ENCODE measurements at regions not wholly inside any gene's neighbourhood (a gene's known extent, or its start where the extent isn't known, plus 50 kb on each side); places are given as distances from the start of the nearest gene placed in this dataset.
"Not testable (repeated sequence)": the region's sequence is repeated elsewhere in the genome, so short reads cannot be mapped to it uniquely, and the experiment has no call there.

GRCh38 chr2:235219048-235219447, 267.2 kb downstream of the SH3BP4 start:
- no peak for DNase-seq (ENCODE audit: low spot score)

DNA sequence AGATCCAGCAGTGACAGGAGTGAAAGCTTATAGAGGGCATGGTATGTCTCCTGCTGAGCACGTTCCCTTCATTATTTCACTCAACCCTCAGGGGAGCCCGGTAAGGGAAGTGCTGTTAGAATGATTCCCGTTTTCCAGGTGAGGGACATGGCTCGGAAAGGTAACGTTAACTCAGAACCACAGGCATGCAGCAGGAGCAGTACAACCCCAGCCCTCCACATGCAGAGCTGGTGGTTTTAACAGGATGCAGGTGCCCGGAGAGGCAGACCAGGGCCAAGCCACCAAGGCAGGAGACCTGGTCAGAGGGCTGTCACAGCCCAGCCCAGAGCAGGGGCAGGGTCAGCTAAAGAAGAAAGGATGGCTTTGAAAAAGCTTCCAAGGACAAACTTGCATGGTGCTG, 268.5 kb downstream of the SH3BP4 start:
- no peak for DNase-seq (ENCODE audit: low spot score)

- DNase-seq (ENCODE audit: low spot score), result no peak
Measured at GRCh38 chr2:235223011-235223410, 270.8 kb upstream of the AGAP1 start.

DNA sequence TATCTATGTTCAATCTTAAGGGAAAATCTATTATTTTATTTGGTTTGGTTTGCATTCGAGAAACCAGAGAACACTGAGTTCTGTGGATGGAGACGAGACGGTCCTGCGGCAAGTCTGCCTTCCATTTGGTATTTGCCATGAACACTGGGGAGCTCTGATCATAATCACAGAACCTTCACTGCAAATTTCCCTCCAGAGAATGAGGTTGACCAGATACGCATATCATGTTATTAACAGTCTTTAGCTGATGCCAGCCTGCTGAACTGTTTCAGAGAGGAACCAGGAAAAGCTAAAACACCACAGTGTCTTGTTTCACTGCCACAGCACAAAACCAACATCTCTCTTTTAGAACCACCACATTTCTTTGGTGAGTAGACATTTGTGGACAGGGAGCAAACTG, 269.4 kb upstream of the AGAP1 start:
- no peak for DNase-seq (ENCODE audit: low spot score)

GRCh38 chr2:235225261-235225660, 268.6 kb upstream of the AGAP1 start:
- DNase-seq (ENCODE audit: low spot score), result no peak

DNA sequence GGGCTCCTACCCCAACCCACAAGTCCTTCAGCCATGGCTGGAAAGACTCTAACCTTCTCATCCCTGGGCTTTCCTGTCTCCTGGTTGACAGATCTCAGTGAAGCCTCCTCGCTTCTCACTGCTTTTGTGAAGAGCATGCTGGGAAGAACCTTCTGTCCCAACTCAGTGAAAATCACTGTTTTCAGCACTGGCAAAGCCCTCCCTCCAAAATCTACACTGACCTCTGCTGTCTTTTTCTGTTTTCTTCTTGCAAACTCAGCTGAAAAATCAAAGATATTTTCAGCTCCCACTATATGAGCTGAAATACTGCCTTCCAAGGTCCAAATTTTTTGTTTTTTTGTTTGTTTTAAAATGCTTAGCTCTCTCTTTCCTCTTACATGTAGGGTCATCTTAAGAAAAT, 266.3 kb upstream of the AGAP1 start:
- no peak for DNase-seq (ENCODE audit: low spot score)

DNA sequence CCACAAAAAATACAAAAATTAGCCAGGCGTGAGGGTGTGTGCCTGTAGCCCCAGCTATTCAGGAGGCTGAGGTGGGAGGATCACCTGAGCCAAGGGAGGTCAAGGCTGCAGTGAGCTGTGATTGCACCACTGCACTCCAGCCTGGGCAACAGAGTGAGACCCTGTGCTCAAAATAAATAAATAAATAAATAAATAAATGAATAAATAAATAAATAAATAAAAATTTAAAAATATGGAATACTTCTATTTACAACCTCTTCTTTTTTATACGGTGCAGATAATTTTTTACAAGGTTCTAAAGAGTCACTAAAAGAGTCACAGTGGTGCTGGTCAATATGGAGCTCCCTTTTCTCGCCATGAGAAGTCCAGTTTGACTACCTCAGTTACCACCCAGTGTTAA, 265.4 kb upstream of the AGAP1 start:
- DNase-seq (ENCODE audit: low spot score), result not testable (repeated sequence)

- no peak for DNase-seq (ENCODE audit: low spot score)
Measured at GRCh38 chr2:235229236-235229635, 264.6 kb upstream of the AGAP1 start.

GRCh38 chr2:235230821-235231601, 262.8 kb upstream of the AGAP1 start:
- DNase-seq (ENCODE audit: low spot score), result no peak

GRCh38 chr2:235232449-235233433, 261.1 kb upstream of the AGAP1 start:
- DNase-seq (ENCODE audit: low spot score), result no peak

GRCh38 chr2:235234736-235235135, 259.1 kb upstream of the AGAP1 start:
- no peak for DNase-seq (ENCODE audit: low spot score)

DNA sequence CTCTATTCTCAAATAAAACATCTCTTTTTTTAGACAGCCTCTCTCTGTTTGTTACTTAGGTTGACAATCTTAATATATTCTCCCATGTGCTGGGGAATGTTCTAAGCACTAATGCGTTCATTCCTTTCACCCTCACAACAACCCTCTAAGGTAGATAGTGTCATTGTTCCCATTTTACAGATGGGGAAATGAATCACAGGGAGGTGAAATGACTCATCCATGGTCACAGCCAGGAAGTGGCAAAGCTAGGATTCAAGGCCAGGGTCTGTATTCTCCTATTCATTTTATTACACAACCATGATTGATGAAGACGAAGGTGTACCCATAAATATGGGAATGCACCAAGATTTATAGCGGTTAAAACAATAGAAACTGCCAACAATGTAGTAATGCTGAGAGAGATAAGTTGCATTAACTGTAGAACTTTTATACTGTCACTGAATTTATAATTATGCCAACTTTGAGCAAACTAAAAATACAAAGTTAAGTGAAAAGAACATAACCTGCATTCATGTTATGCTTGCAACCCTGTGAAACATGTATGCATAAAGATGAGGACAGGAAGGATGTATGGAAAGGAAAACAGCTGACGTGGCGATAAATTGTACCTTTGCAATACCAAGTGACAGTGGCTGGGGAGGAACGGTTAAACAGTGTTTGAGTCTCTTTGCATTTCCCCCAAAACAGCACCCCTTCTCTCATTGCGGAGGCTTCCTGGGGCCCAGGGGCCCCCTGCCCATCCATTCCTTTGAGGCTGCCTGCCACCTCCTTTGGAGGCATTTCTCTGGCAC, 257.7 kb upstream of the AGAP1 start:
- no peak for DNase-seq (ENCODE audit: low spot score)

DNA sequence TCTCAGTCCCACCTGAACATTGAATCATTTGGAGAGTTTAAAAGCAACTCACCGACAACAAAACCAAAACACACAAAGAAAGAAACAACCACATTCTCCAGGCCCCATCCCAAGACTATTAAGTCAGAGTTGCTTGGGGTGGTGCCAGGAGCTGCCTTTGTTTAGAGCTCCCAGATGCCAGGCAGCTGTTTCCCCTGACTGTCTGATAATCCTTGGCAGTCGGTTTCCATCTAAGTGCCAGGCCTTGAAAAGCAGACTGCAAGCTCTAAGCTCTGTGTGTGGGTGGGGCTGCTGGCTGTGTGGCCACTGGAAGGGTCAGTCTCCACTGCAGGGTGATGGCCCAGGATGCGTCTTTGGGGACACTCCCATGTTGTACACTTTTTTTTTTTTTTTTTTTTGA, 255.3 kb upstream of the AGAP1 start:
- DNase-seq (ENCODE audit: low spot score), result no peak

- DNase-seq (ENCODE audit: low spot score), result no peak
Measured at GRCh38 chr2:235240574-235240973, 253.3 kb upstream of the AGAP1 start.

DNA sequence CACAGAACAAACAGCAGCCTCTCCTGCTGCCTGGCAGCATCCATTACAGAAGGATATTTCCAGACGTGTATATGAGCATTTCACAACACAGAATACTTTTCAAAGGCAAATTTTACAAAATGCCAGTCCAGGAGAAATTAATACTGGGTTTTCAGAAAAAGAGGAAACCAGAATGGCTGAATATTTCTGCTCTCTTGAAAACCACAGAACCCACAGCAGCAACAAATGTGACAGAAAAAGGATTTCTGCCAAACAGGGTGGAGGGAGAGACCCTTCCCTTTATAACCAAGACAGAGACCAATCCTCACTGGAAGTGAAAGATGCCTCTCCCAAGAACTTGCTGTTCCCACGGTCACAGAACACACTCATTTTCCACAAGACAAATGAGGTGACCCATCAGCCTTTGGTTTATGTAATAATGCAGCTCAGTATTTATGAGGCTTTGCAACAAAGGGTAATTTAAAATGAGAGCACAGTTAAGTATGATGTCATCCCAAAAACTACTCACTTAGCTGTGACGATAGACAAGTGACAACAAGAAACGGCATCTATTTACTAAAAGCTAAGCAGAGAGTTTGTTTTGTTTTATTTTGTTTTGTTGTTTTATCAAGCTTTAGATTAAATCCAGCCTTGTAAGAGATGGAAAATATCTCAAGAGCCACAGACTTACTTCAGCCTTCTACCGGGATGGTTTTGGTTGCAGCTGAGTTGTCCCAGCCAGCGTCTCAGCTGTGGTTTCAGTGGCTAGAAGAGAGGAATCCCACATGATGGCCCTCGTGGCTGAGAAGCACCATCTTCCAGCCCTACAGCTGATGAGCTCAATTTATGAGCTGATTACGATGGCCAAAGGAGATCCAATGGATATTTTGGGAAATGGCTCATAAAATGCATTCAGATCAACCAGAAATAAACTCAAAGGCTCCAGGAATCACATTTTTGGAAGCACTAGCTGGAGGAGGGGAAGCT, 249.3 kb upstream of the AGAP1 start:
- DNase-seq (ENCODE audit: low spot score), result no peak

DNA sequence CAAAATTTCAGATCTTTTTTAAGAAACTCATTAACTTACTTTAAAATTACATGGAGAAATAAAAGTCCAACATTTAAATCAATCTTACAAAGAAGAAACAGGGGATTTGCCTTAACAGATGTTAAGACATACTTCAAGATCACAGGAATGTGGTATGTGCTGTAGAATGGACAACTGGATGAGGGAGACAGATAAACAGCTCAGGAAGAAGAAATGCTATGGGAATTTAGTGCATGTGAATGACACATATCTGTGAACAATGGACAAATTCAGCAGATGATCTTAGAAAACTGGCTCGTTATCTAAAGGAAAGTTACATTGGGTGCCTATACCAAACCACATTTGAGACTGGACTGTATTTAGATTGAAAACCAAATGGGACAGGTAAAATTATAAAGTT, 246.8 kb upstream of the AGAP1 start:
- no peak for DNase-seq (ENCODE audit: low spot score)

GRCh38 chr2:235255693-235256092, 238.2 kb upstream of the AGAP1 start:
- no peak for DNase-seq (ENCODE audit: low spot score)

DNA sequence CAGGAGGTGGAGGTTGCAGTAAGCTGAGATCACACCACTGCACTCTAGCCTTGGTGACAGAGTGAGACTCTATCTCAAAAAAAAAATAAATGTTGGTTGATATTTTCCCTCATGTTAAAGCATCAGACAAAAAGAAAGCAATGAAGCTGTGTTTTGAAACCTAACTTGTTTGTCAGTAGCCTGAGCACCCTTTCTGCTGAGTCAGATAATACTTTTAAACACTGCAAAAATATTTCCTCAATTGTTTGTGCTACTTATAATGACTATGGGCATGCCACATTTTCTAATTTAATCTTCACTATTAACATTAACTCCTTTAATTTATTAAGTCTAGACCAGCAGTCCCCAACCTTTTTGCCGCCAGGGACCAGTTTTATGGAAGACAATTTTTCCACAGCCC, 236.3 kb upstream of the AGAP1 start:
- DNase-seq (ENCODE audit: low spot score), result no peak

DNA sequence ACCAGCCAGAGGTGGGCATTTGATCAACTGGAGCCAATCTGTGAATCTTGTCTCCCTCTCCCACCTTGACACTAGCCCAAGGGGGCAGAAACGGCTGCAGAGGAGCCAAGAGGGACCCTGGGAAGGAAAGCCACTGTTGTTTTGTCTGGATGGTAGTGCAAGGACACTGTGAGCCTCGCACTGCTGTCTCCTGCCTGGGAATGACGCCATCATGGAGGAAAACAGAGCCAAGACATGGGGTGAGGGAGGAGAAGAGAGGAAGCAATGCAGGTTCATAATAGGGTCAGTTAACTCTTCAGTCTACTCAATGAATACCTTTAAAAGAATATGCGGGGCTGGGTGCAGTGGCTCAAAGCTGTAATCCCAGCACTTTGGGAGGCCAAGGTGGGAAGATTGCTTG, 231.1 kb upstream of the AGAP1 start:
- DNase-seq (ENCODE audit: low spot score), result no peak

GRCh38 chr2:235263205-235264120, 230.4 kb upstream of the AGAP1 start:
- no peak for DNase-seq (ENCODE audit: low spot score)

Data from CD4-positive, alpha-beta T cell treated with Interleukin-6 at 100 ng/mL for 8 hours (primary cell).